ENCODE measurements at regions not wholly inside any gene's neighbourhood (a gene's known extent, or its start where the extent isn't known, plus 50 kb on each side); places are given as distances from the start of the nearest gene placed in this dataset.

GRCh38 chr3:43215138-43215537 is 71.2 kb upstream of the SNRK start:
- H3K4me1 Mint-ChIP-seq: peaks cover 11% of the 10 kb centered on the region
- H3K36me3 Mint-ChIP-seq: no peaks in the 10 kb centered on the region
- H3K27ac Mint-ChIP-seq: no peak overlapping the region
- ATAC-seq (no peak), DNase-seq (ENCODE audit: low spot score in 2 of 2) (no peak)
- no peaks in the 10 kb centered on the region for H3K9me3 Mint-ChIP-seq
- H3K4me3 Mint-ChIP-seq: no peak overlapping the region

GRCh38 chr3:43214616-43215015 is 71.7 kb upstream of the SNRK start:
- H3K27ac Mint-ChIP-seq: no peak overlapping the region
- DNase-seq (ENCODE audit: low spot score in 2 of 2) (no peak), ATAC-seq (no peak)
- no peaks in the 10 kb centered on the region for H3K36me3 Mint-ChIP-seq
- H3K9me3 Mint-ChIP-seq: no peaks in the 10 kb centered on the region
- H3K4me3 Mint-ChIP-seq: no peak overlapping the region
- H3K4me1 Mint-ChIP-seq: peaks cover 11% of the 10 kb centered on the region

- Mint-ChIP-seq H3K36me3 (no peaks in the 10 kb centered on the region), H3K4me1 (peaks cover 11% of the 10 kb centered on the region), H3K9me3 (no peaks in the 10 kb centered on the region), H3K4me3 (no peak overlapping the region), H3K27ac (no peak overlapping the region)
- ATAC-seq: no peak
- DNase-seq (ENCODE audit: low spot score in 2 of 2): no peak
Observed at GRCh38 chr3:43213631-43214030, 72.7 kb upstream of the SNRK start.

GRCh38 chr3:43212914-43213611 is 73.3 kb upstream of the SNRK start:
- no peak for DNase-seq (ENCODE audit: low spot score in 2 of 2)
- Mint-ChIP-seq H3K9me3 (no peaks in the 10 kb centered on the region), H3K36me3 (no peaks in the 10 kb centered on the region), H3K4me3 (no peak overlapping the region), H3K27ac (no peak overlapping the region), H3K4me1 (peaks cover 11% of the 10 kb centered on the region)
- ATAC-seq: no peak

- Mint-ChIP-seq H3K36me3 (no peaks in the 10 kb centered on the region), H3K27ac (no peak overlapping the region), H3K4me1 (peaks cover 5% of the 10 kb centered on the region), H3K4me3 (no peak overlapping the region), H3K9me3 (no peaks in the 10 kb centered on the region)
- ATAC-seq: no peak
- DNase-seq (ENCODE audit: low spot score in 2 of 2): no peak
Observed at GRCh38 chr3:43211681-43212080, 74.7 kb upstream of the SNRK start.

GRCh38 chr3:43210049-43211027 is 76.0 kb upstream of the SNRK start:
- DNase-seq (ENCODE audit: low spot score in 2 of 2) (no peak), ATAC-seq (no peak)
- H3K36me3 Mint-ChIP-seq: no peaks in the 10 kb centered on the region
- H3K4me3 Mint-ChIP-seq: no peak overlapping the region
- H3K27ac Mint-ChIP-seq: no peak overlapping the region
- H3K9me3 Mint-ChIP-seq: no peaks in the 10 kb centered on the region
- H3K4me1 Mint-ChIP-seq: no peaks in the 10 kb centered on the region

GRCh38 chr3:43207628-43208085 is 78.7 kb upstream of the SNRK start:
- Mint-ChIP-seq H3K4me3 (no peak overlapping the region), H3K27ac (no peak overlapping the region), H3K4me1 (no peaks in the 10 kb centered on the region), H3K9me3 (no peaks in the 10 kb centered on the region), H3K36me3 (no peaks in the 10 kb centered on the region)
- DNase-seq (ENCODE audit: low spot score in 2 of 2): no peak
- peak; percentile 66 for ATAC-seq

GRCh38 chr3:43206632-43207031 is 79.7 kb upstream of the SNRK start:
- Mint-ChIP-seq H3K4me1 (no peaks in the 10 kb centered on the region), H3K27ac (no peak overlapping the region), H3K9me3 (no peaks in the 10 kb centered on the region)

GRCh38 chr3:43206105-43206504 is 80.2 kb upstream of the SNRK start:
- ATAC-seq (no peak), DNase-seq (ENCODE audit: low spot score in 2 of 2) (no peak)
- Mint-ChIP-seq H3K9me3 (no peaks in the 10 kb centered on the region), H3K4me1 (no peaks in the 10 kb centered on the region), H3K4me3 (no peak overlapping the region), H3K27ac (no peak overlapping the region), H3K36me3 (no peaks in the 10 kb centered on the region)

More at GRCh38 chr3:43206632-43207031, 79.7 kb upstream of the SNRK start:
- ATAC-seq (no peak), DNase-seq (ENCODE audit: low spot score in 2 of 2) (no peak)
- Mint-ChIP-seq H3K4me3 (no peak overlapping the region), H3K36me3 (no peaks in the 10 kb centered on the region)

GRCh38 chr3:43203022-43203421 is 83.3 kb upstream of the SNRK start:
- DNase-seq (ENCODE audit: low spot score in 2 of 2): no peak
- Mint-ChIP-seq H3K9me3 (no peaks in the 10 kb centered on the region), H3K4me1 (peaks cover 20% of the 10 kb centered on the region), H3K36me3 (no peaks in the 10 kb centered on the region), H3K27ac (no peak overlapping the region), H3K4me3 (no peak overlapping the region)
- ATAC-seq: no peak

- no peak for ATAC-seq
Observed at GRCh38 chr3:43201581-43201980, 84.8 kb upstream of the SNRK start.

GRCh38 chr3:43199645-43200306 is 86.6 kb upstream of the SNRK start:
- no peaks in the 10 kb centered on the region for H3K9me3 Mint-ChIP-seq
- no peak overlapping the region for H3K4me3 Mint-ChIP-seq
- H3K27ac Mint-ChIP-seq: peak overlapping the region; percentile 90
- no peaks in the 10 kb centered on the region for H3K36me3 Mint-ChIP-seq
- H3K4me1 Mint-ChIP-seq: peaks cover 32% of the 10 kb centered on the region
- DNase-seq (ENCODE audit: low spot score in 2 of 2) (no peak), ATAC-seq (peak; percentile 45)

More at GRCh38 chr3:43201581-43201980, 84.8 kb upstream of the SNRK start:
- peaks cover 21% of the 10 kb centered on the region for H3K4me1 Mint-ChIP-seq
- H3K36me3 Mint-ChIP-seq: no peaks in the 10 kb centered on the region
- no peaks in the 10 kb centered on the region for H3K9me3 Mint-ChIP-seq
- no peak overlapping the region for H3K4me3 Mint-ChIP-seq
- DNase-seq (ENCODE audit: low spot score in 2 of 2): no peak
- H3K27ac Mint-ChIP-seq: no peak overlapping the region

GRCh38 chr3:43198791-43199644 is 87.3 kb upstream of the SNRK start:
- Mint-ChIP-seq H3K27ac (peak overlapping the region; percentile 90), H3K4me1 (peaks cover 40% of the 10 kb centered on the region), H3K36me3 (no peaks in the 10 kb centered on the region), H3K4me3 (peak overlapping the region; percentile 15), H3K9me3 (no peaks in the 10 kb centered on the region)
- ATAC-seq (peak; percentile 73), DNase-seq (ENCODE audit: low spot score in 2 of 2) (no peak)

- H3K4me1 Mint-ChIP-seq: peaks cover 47% of the 10 kb centered on the region
- DNase-seq (ENCODE audit: low spot score in 2 of 2): no peak
- ATAC-seq: no peak
- H3K9me3 Mint-ChIP-seq: no peaks in the 10 kb centered on the region
- H3K4me3 Mint-ChIP-seq: no peak overlapping the region
- no peak overlapping the region for H3K27ac Mint-ChIP-seq
- H3K36me3 Mint-ChIP-seq: no peaks in the 10 kb centered on the region
Observed at GRCh38 chr3:43198301-43198700, 88.0 kb upstream of the SNRK start.

All from stimulated activated effector memory CD8-positive, alpha-beta T cell treated with anti-CD3 and anti-CD28 coated beads, Interleukin-12 subunit alpha, Interleukin-12 subunit beta, amount 100 ng/mL, for 72 hours (primary cell).